ENCODE measurements at regions not wholly inside any gene's neighbourhood (a gene's known extent, or its start where the extent isn't known, plus 50 kb on each side); places are given as distances from the start of the nearest gene placed in this dataset.

DNA sequence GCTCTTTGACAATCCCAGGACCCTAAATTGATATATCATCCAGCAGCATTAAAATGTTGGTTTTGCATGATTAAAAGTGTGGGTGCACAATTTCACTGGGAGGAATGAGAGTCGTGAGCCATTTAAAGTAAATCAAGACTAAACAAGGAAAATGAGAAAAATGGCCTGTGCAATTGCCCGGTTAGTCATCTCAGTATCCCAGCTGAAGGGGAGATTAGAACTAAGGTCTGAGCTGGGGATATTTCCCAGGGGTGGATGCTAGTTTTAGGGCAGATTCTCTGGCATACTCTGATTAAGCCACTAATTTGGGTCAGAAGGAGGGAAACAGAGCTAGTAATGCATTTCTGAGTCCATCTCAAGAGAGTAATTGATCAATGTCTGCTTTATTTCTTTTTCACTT, 177.2 kb downstream of the EN1 start:
- TF ChIP-seq, protein P1, sequence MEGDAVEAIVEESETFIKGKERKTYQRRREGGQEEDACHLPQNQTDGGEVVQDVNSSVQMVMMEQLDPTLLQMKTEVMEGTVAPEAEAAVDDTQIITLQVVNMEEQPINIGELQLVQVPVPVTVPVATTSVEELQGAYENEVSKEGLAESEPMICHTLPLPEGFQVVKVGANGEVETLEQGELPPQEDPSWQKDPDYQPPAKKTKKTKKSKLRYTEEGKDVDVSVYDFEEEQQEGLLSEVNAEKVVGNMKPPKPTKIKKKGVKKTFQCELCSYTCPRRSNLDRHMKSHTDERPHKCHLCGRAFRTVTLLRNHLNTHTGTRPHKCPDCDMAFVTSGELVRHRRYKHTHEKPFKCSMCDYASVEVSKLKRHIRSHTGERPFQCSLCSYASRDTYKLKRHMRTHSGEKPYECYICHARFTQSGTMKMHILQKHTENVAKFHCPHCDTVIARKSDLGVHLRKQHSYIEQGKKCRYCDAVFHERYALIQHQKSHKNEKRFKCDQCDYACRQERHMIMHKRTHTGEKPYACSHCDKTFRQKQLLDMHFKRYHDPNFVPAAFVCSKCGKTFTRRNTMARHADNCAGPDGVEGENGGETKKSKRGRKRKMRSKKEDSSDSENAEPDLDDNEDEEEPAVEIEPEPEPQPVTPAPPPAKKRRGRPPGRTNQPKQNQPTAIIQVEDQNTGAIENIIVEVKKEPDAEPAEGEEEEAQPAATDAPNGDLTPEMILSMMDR (IDR thresholded peaks at IDR 0.05), result no peak
- no peak for TF ChIP-seq POLR2A (IDR thresholded peaks at IDR 0.05)

Data from thyroid gland (tissue), 4 donors.